ENCODE measurements at regions not wholly inside any gene's neighbourhood (a gene's known extent, or its start where the extent isn't known, plus 50 kb on each side); places are given as distances from the start of the nearest gene placed in this dataset.

DNA sequence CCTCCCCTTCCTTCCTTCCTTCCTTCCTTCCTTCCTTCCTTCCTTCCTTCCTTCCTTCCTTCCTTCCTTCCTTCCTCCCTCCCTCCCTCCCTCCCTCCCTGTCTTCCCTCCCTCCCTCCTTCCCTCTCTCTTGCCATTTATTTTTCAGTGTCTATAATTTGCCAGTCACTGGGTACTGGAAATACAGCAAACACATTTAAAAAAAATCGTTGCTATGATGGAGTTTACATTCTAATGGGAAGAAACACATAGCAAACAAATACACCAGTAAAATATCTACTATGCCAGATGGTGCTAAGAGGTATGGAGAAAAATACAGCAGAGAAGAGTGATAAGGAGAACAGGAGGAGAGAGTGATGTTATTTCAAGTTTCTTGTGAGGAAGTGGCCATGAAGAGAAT lies 309.5 kb downstream of the CTH start:
- Histone ChIP-seq H3K14ac (ENCODE audit: insufficient read depth, low read length) (no peak overlapping the region), H3K4me2 (ENCODE audit: insufficient read depth, insufficient read length, low read length) (no peak overlapping the region), H3K79me1 (ENCODE audit: insufficient read depth, low read depth, low read length, poor library complexity, severe bottlenecking) (no peaks in the 10 kb centered on the region), H3K23ac (ENCODE audit: insufficient read length, low read depth, low read length) (no peak overlapping the region), H3K79me2 (ENCODE audit: insufficient read depth, low read length) (no peaks in the 10 kb centered on the region), H2BK120ac (ENCODE audit: low read depth, low read length, poor library complexity, severe bottlenecking) (no peak overlapping the region), H3K18ac (ENCODE audit: insufficient read length, low read depth, low read length) (no peak overlapping the region), H3K56ac (ENCODE audit: insufficient read length, low read depth, low read length) (no peak overlapping the region), H2BK12ac (ENCODE audit: insufficient read length, low read depth, low read length) (no peak overlapping the region), H2BK20ac (ENCODE audit: low read depth, low read length, poor library complexity, severe bottlenecking) (no peak overlapping the region), H3K27ac (ENCODE audit: insufficient read length, low read depth, low read length) (no peak overlapping the region), H4K8ac (replicated peaks; ENCODE audit: insufficient read length, low read depth, low read length) (no peak overlapping the region), H2AFZ (ENCODE audit: low read length) (no peak overlapping the region), H3K23me2 (ENCODE audit: insufficient read length, low read depth, low read length, poor library complexity, severe bottlenecking) (no peaks in the 10 kb centered on the region), H2AK5ac (ENCODE audit: insufficient read length, low read length) (no peak overlapping the region), H4K5ac (ENCODE audit: insufficient read length, low read depth, low read length) (no peak overlapping the region), H3K9ac (ENCODE audit: extremely low read depth, insufficient read length, low read length) (no peak overlapping the region), H3K27me3 (ENCODE audit: insufficient read depth, low read length) (no peaks in the 10 kb centered on the region), H3K4ac (ENCODE audit: low read depth, low read length) (no peak overlapping the region), H3T11ph (ENCODE audit: low read length) (no peak overlapping the region), H3K4me1 (ENCODE audit: insufficient read depth, low read length) (no peaks in the 10 kb centered on the region), H2BK15ac (ENCODE audit: low read depth, low read length) (no peak overlapping the region), H2BK5ac (ENCODE audit: insufficient read length, low read length) (no peak overlapping the region), H3K9me3 (ENCODE audit: control insufficient read depth, low read depth, low read length) (no peaks in the 10 kb centered on the region), H4K20me1 (ENCODE audit: control insufficient read depth, insufficient read depth, insufficient read length) (no peaks in the 10 kb centered on the region), H4K91ac (ENCODE audit: insufficient read length, low read depth, low read length) (no peak overlapping the region)
- H3K4me1 Mint-ChIP-seq, result peaks cover 0 to 5% of the 10 kb centered on the region in 2 experiments; a peak in 2 of 4 replicates
- H3K4me3 Mint-ChIP-seq, result no peak overlapping the region
- H3K27me3 Mint-ChIP-seq (ENCODE audit: low read depth), result peaks cover 6% of the 10 kb centered on the region
- peaks cover 4 to 11% (median 6%) of the 10 kb centered on the region in 3 experiments; a peak in 6 of 7 replicates for H3K36me3 Mint-ChIP-seq (ENCODE audit: insufficient read depth in 1 of 3, low read depth in 3 of 3)
- peaks cover 6 to 7% of the 10 kb centered on the region in 2 experiments for H3K9me3 Mint-ChIP-seq
- WGBS (ENCODE audit: extremely low coverage, insufficient read length, low lambda C conversion rate), result no CpG with 5 or more reads among the region's 1 CpG
- no peak overlapping the region for H3K27ac Mint-ChIP-seq
- TF ChIP-seq, protein P1, sequence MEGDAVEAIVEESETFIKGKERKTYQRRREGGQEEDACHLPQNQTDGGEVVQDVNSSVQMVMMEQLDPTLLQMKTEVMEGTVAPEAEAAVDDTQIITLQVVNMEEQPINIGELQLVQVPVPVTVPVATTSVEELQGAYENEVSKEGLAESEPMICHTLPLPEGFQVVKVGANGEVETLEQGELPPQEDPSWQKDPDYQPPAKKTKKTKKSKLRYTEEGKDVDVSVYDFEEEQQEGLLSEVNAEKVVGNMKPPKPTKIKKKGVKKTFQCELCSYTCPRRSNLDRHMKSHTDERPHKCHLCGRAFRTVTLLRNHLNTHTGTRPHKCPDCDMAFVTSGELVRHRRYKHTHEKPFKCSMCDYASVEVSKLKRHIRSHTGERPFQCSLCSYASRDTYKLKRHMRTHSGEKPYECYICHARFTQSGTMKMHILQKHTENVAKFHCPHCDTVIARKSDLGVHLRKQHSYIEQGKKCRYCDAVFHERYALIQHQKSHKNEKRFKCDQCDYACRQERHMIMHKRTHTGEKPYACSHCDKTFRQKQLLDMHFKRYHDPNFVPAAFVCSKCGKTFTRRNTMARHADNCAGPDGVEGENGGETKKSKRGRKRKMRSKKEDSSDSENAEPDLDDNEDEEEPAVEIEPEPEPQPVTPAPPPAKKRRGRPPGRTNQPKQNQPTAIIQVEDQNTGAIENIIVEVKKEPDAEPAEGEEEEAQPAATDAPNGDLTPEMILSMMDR (conservative IDR thresholded peaks at IDR 0.05), result no peak
- DNase-seq, result no peak

Measured in H9 (cell line).